ENCODE measurements at regions not wholly inside any gene's neighbourhood (a gene's known extent, or its start where the extent isn't known, plus 50 kb on each side); places are given as distances from the start of the nearest gene placed in this dataset.

DNA sequence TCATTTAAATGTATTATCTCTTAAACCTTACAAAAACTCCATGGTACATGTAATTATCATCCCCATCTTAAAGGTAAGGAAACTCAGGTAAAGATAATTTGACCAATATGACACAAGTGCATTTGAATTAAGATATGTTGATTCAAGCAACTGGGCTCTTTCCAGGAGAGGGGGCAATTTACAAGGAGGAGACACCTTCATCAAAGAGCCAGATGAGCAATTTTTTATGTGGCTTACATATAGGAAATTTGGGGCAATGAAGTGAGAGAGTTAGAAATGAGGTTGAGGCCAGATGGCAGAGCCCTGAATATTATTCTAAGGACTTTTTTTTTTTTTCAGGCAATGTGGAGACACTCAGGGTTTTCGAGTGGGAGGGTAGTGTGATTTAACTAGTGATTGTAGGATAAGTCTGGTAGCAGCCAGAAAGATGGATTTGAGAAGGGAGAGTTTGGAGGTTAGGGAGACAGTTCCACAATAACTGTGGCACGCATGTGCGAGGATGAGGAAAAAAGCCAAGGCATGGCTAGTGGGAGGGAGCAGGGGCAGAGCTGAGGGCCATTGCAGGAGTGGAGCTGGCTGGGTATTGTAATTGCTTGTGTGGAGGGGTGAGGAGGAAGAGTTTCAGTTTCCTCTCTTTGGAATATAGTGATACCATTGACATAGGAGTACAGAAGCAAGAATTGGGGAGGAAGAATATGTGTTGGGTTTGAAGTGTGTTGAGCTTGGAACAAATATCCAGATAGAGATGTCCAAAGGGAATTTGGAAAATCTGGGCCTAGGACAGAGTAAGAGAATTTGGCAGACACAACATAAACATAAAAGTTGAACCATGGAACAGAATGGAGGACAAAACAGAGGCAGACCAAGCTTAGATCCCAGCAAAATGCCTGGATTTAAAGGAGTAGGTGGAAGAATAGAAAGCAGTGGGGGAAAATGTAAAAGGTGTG is 72.0 kb downstream of the ACTBL2 start:
- Histone ChIP-seq H3K9me1 (ENCODE audit: control insufficient read depth, extremely low read depth, insufficient read depth, low read length) (peaks cover 2% of the 10 kb centered on the region), H3K4me1 (ENCODE audit: control insufficient read depth, extremely low read depth, insufficient read depth, low read length) (no peaks in the 10 kb centered on the region), H3K4me3 (ENCODE audit: control insufficient read depth in 2 of 3, extremely low read depth in 1 of 3, insufficient read depth in 2 of 3, low read depth in 1 of 3, low read length in 3 of 3) (no peak overlapping the region), H3K4me2 (ENCODE audit: control insufficient read depth, extremely low read depth, insufficient read depth, low read depth, low read length) (no peak overlapping the region), H3K27ac (ENCODE audit: control insufficient read depth, insufficient read depth, low read length) (no peak overlapping the region), H3K9me3 (ENCODE audit: control insufficient read depth, low read depth, low read length) (no peaks in the 10 kb centered on the region), H3K9ac (ENCODE audit: control insufficient read depth, extremely low read depth, insufficient read depth, low read length) (no peak overlapping the region), H2AFZ (ENCODE audit: control insufficient read depth, low read length) (no peak overlapping the region), H3K79me2 (ENCODE audit: control insufficient read depth, insufficient read depth, low read length) (no peaks in the 10 kb centered on the region), H3K36me3 (ENCODE audit: control insufficient read depth in 2 of 2, extremely low read depth in 1 of 2, insufficient read depth in 2 of 2, low read length in 2 of 2) (no peaks in the 10 kb centered on the region), H4K20me1 (ENCODE audit: control insufficient read depth, extremely low read depth, insufficient read depth, low read length) (no peaks in the 10 kb centered on the region), H3K27me3 (ENCODE audit: control insufficient read depth, extremely low read depth, insufficient read depth, low read length) (no peaks in the 10 kb centered on the region)
- dilution Hi-C loops (cut with MboI; ENCODE audit: extremely low pct_ligation_motif_present, low sequenced_read_pairs), result no loop called here
- DNase-seq (ENCODE audit: low read depth, low spot score) (no peak), FAIRE-seq (no peak)
- TF ChIP-seq, protein P1, sequence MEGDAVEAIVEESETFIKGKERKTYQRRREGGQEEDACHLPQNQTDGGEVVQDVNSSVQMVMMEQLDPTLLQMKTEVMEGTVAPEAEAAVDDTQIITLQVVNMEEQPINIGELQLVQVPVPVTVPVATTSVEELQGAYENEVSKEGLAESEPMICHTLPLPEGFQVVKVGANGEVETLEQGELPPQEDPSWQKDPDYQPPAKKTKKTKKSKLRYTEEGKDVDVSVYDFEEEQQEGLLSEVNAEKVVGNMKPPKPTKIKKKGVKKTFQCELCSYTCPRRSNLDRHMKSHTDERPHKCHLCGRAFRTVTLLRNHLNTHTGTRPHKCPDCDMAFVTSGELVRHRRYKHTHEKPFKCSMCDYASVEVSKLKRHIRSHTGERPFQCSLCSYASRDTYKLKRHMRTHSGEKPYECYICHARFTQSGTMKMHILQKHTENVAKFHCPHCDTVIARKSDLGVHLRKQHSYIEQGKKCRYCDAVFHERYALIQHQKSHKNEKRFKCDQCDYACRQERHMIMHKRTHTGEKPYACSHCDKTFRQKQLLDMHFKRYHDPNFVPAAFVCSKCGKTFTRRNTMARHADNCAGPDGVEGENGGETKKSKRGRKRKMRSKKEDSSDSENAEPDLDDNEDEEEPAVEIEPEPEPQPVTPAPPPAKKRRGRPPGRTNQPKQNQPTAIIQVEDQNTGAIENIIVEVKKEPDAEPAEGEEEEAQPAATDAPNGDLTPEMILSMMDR (optimal IDR thresholded peaks at IDR 0.05 in 1 of 3, IDR thresholded peaks at IDR 0.05 in 1 of 3, conservative IDR thresholded peaks at IDR 0.05 in 1 of 3; ENCODE audit: extremely low read depth in 1 of 3, insufficient read depth in 2 of 3, low read length in 3 of 3), result no peak
- TF ChIP-seq EZH2 (IDR thresholded peaks at IDR 0.05; ENCODE audit: low read length), result no peak

DNA sequence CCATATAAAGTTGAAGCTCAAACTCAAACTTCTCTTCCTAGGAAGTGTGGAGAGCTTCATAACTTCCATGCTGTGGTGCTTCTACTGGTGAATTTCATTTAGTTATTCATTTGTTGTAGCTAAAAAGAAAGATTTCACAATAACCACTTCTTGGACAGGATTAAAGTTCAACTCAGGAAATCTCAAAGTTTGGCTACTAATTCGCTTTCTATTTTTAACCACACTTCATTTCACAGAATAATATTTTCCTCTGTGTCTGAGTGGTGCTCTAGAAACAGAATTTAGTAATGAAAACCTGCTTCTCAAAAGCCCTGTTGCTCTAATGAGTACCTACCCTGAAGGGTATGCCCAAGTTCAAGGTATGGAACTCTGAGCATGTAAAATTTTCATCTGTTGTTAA is 73.9 kb downstream of the ACTBL2 start:
- no peaks in the 10 kb centered on the region for H3K36me3 ChIP-seq (ENCODE audit: control insufficient read depth in 2 of 2, extremely low read depth in 1 of 2, insufficient read depth in 2 of 2, low read length in 2 of 2)
- dilution Hi-C loops (cut with MboI; ENCODE audit: extremely low pct_ligation_motif_present, low sequenced_read_pairs), result no loop called here
- no peaks in the 10 kb centered on the region for H4K20me1 ChIP-seq (ENCODE audit: control insufficient read depth, extremely low read depth, insufficient read depth, low read length)
- peaks cover 2% of the 10 kb centered on the region for H3K9me1 ChIP-seq (ENCODE audit: control insufficient read depth, extremely low read depth, insufficient read depth, low read length)
- H3K4me2 ChIP-seq (ENCODE audit: control insufficient read depth, extremely low read depth, insufficient read depth, low read depth, low read length), result no peak overlapping the region
- H3K4me3 ChIP-seq (ENCODE audit: control insufficient read depth in 2 of 3, extremely low read depth in 1 of 3, insufficient read depth in 2 of 3, low read depth in 1 of 3, low read length in 3 of 3), result no peak overlapping the region
- no peak overlapping the region for H3K27ac ChIP-seq (ENCODE audit: control insufficient read depth, insufficient read depth, low read length)
- TF ChIP-seq, protein P1 (optimal IDR thresholded peaks at IDR 0.05 in 1 of 3, IDR thresholded peaks at IDR 0.05 in 1 of 3, conservative IDR thresholded peaks at IDR 0.05 in 1 of 3; ENCODE audit: extremely low read depth in 1 of 3, insufficient read depth in 2 of 3, low read length in 3 of 3), result no peak
- no peak for TF ChIP-seq EZH2 (IDR thresholded peaks at IDR 0.05; ENCODE audit: low read length)
- DNase-seq (ENCODE audit: low read depth, low spot score), result no peak
- no peak for FAIRE-seq
- H3K79me2 ChIP-seq (ENCODE audit: control insufficient read depth, insufficient read depth, low read length), result no peaks in the 10 kb centered on the region
- no peak overlapping the region for H3K9ac ChIP-seq (ENCODE audit: control insufficient read depth, extremely low read depth, insufficient read depth, low read length)
- H2AFZ ChIP-seq (ENCODE audit: control insufficient read depth, low read length), result no peak overlapping the region
- H3K27me3 ChIP-seq (ENCODE audit: control insufficient read depth, extremely low read depth, insufficient read depth, low read length), result no peaks in the 10 kb centered on the region
- H3K4me1 ChIP-seq (ENCODE audit: control insufficient read depth, extremely low read depth, insufficient read depth, low read length), result no peaks in the 10 kb centered on the region
- no peaks in the 10 kb centered on the region for H3K9me3 ChIP-seq (ENCODE audit: control insufficient read depth, low read depth, low read length)

All from keratinocyte (primary cell).